SHP77 treated with DMSO at 0.1 percent for 48 hours (cell line): ENCODE measurements at regions not wholly inside any gene's neighbourhood (a gene's known extent, or its start where the extent isn't known, plus 50 kb on each side); places are given as distances from the start of the nearest gene placed in this dataset.
"Not testable (repeated sequence)": the region's sequence is repeated elsewhere in the genome, so short reads cannot be mapped to it uniquely, and the experiment has no call there.

Source experiments
- DNase-seq: peaks from one replicate; lab custom pipeline; 2025; lab: John Stamatoyannopoulos, UW

GRCh38 chr10:33956322-33956721, 621.9 kb upstream of the NRP1 start:
- DNase-seq, result not testable (repeated sequence)

GRCh38 chr10:33955676-33956075, 621.2 kb upstream of the NRP1 start:
- DNase-seq, result no peak

- no peak for DNase-seq
These were observed 618.4 kb upstream of the NRP1 start for GRCh38 chr10:33952692-33953360.

- no peak for DNase-seq
These were observed 615.7 kb upstream of the NRP1 start for GRCh38 chr10:33950206-33950605.

GRCh38 chr10:33947544-33947943, 613.1 kb upstream of the NRP1 start:
- no peak for DNase-seq

- no peak for DNase-seq
These were observed 610.6 kb upstream of the NRP1 start for GRCh38 chr10:33945051-33945450.

GRCh38 chr10:33942508-33942907, 608.0 kb upstream of the NRP1 start:
- DNase-seq, result no peak

- DNase-seq, result no peak
These were observed 605.4 kb upstream of the NRP1 start for GRCh38 chr10:33939892-33940291.

- DNase-seq, result no peak
These were observed 604.9 kb upstream of the NRP1 start for GRCh38 chr10:33939410-33939809.

GRCh38 chr10:33938001-33938400, 603.5 kb upstream of the NRP1 start:
- no peak for DNase-seq

GRCh38 chr10:33937036-33937730, 602.7 kb upstream of the NRP1 start:
- DNase-seq, result no peak

GRCh38 chr10:33935350-33935749, 600.9 kb upstream of the NRP1 start:
- DNase-seq, result no peak

- DNase-seq, result no peak
These were observed 595.6 kb upstream of the NRP1 start for GRCh38 chr10:33930079-33930478.

GRCh38 chr10:33927347-33927746, 592.9 kb upstream of the NRP1 start:
- no peak for DNase-seq

- DNase-seq, result no peak
These were observed 587.6 kb upstream of the NRP1 start for GRCh38 chr10:33921970-33922605.

- DNase-seq, result no peak
These were observed 585.9 kb upstream of the NRP1 start for GRCh38 chr10:33920351-33920750.

- DNase-seq, result no peak
These were observed 584.8 kb upstream of the NRP1 start for GRCh38 chr10:33919244-33919643.

GRCh38 chr10:33917069-33917780, 582.8 kb upstream of the NRP1 start:
- DNase-seq, result no peak

- DNase-seq, result no peak
These were observed 580.3 kb upstream of the NRP1 start for GRCh38 chr10:33914746-33915145.

GRCh38 chr10:33913194-33913593, 578.7 kb upstream of the NRP1 start:
- DNase-seq, result no peak

GRCh38 chr10:33909476-33909875, 575.0 kb upstream of the NRP1 start:
- DNase-seq, result not testable (repeated sequence)

GRCh38 chr10:33901166-33901565, 566.7 kb upstream of the NRP1 start:
- no peak for DNase-seq

- DNase-seq, result no peak
These were observed 566.1 kb upstream of the NRP1 start for GRCh38 chr10:33900596-33900995.
